ENCODE measurements at regions not wholly inside any gene's neighbourhood (a gene's known extent, or its start where the extent isn't known, plus 50 kb on each side); places are given as distances from the start of the nearest gene placed in this dataset.
"Not testable (repeated sequence)": the region's sequence is repeated elsewhere in the genome, so short reads cannot be mapped to it uniquely, and the experiment has no call there.

- no peak for DNase-seq (ENCODE audit: low read depth)
These were observed 109.7 kb upstream of the GLI2 start for GRCh38 chr2:120625865-120626560.

DNA sequence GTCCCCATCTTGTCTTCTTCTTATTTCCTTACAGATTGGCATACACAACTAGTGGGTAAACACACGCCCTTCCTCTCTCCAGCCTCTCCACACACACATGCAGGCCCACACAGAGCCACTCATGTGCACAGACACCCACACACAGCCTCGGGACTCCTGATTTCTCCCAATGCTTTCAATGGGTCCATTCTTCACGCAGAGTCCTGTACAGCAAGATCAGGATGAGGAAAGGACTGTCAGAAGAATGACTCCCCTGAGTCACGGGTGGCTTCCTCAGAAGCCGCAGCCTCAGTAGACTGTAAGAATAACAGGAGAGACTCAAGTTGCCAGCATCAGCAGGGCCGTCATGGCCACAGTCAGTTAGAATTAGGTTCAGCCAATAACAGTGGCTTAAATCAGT, 109.1 kb upstream of the GLI2 start:
- no peak for DNase-seq (ENCODE audit: low read depth)

DNA sequence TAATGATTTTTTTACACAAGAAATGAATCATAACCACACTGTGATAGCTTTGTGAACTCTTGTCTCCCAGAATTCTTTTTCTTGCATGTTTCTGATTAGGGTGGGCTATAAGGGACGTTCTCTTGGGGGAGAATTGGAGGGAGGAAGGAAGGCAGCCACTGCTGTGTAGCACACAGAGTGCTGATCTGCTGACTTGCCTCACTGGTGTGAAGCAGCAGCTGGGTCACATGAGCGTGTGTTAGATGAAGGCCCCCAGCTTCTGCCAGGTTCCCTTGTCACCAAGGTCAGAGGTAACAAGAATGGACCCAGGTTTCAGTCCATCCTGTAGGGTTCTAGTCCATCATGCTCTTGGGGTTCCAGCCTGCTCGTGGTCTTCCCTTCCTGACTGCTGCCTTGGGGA, 107.4 kb upstream of the GLI2 start:
- DNase-seq (ENCODE audit: low read depth), result no peak

GRCh38 chr2:120629241-120629895, 106.3 kb upstream of the GLI2 start:
- DNase-seq (ENCODE audit: low read depth), result no peak

- DNase-seq (ENCODE audit: low read depth), result no peak
These were observed 105.5 kb upstream of the GLI2 start for GRCh38 chr2:120630031-120630701.

- no peak for DNase-seq (ENCODE audit: low read depth)
These were observed 104.4 kb upstream of the GLI2 start for GRCh38 chr2:120631236-120631635.

- DNase-seq (ENCODE audit: low read depth), result no peak
These were observed 103.9 kb upstream of the GLI2 start for GRCh38 chr2:120631724-120632123.

GRCh38 chr2:120632796-120633646, 102.6 kb upstream of the GLI2 start:
- DNase-seq (ENCODE audit: low read depth), result no peak

DNA sequence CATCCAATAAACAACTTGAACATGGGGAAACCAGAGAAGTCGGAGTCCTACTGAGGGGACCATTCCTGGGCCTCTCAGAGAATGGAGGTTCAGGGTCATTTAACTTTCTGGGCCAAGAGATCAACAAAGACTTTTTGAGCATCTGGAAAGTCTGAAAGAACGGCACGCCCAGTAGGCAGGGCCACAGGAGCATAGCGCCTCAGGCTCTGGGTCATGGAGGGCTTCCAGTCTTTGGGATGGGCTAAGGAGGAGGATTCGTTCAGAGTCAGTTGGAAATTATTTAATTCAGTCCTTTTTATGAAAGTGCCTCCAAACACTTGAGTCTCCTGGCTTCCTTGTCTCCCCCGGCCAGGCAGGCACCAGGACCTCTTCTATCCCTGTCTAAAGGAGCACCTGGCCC, 101.1 kb upstream of the GLI2 start:
- DNase-seq (ENCODE audit: low read depth), result no peak

GRCh38 chr2:120635146-120635545, 100.5 kb upstream of the GLI2 start:
- no peak for DNase-seq (ENCODE audit: low read depth)

GRCh38 chr2:120637847-120638246, 97.8 kb upstream of the GLI2 start:
- no peak for DNase-seq (ENCODE audit: low read depth)

DNA sequence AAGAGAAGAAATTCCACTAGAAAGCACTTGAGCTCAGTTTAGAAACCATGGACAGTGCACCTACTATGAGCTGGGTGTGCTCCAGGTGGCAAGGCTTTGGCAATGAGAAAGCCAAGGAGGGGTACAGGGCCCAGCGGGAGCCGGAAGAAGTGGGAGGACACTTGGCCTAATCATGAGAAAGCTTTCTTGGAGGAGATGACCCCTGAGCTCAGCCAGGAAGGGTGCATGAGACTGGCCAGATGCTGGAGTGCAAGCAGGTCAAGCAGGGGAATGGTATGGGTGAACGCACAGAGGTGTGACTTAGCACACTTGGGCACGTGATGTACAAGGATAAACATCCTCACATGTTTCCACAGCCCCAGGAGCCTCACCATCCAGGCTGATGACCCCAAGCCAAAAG, 97.2 kb upstream of the GLI2 start:
- DNase-seq (ENCODE audit: low read depth), result no peak

- DNase-seq (ENCODE audit: low read depth), result no peak
These were observed 94.3 kb upstream of the GLI2 start for GRCh38 chr2:120641366-120641771.

DNA sequence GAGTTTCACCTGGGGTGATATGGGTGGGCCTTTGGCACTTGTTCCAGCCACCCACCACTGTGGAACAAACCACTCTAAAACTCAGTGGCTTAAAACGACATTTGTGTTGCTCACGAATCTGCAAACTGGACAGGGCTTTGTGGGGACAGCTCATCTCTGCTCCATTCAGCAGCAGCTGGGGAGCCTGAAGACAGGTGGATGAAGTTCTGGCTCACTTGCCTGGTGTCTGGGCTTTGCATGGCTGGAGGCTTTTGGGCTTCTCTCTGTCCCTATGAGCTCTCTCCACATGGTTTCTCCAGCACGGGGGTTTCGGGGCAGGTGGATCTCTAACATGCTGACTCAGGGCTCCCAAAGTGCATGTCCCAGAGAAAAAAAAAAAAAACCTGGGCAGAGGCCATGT, 93.0 kb upstream of the GLI2 start:
- DNase-seq (ENCODE audit: low read depth), result no peak

GRCh38 chr2:120646994-120647393, 88.7 kb upstream of the GLI2 start:
- no peak for DNase-seq (ENCODE audit: low read depth)

- DNase-seq (ENCODE audit: low read depth), result no peak
These were observed 88.2 kb upstream of the GLI2 start for GRCh38 chr2:120647487-120647886.

- not testable (repeated sequence) for DNase-seq (ENCODE audit: low read depth)
These were observed 86.3 kb upstream of the GLI2 start for GRCh38 chr2:120649381-120649780.

DNA sequence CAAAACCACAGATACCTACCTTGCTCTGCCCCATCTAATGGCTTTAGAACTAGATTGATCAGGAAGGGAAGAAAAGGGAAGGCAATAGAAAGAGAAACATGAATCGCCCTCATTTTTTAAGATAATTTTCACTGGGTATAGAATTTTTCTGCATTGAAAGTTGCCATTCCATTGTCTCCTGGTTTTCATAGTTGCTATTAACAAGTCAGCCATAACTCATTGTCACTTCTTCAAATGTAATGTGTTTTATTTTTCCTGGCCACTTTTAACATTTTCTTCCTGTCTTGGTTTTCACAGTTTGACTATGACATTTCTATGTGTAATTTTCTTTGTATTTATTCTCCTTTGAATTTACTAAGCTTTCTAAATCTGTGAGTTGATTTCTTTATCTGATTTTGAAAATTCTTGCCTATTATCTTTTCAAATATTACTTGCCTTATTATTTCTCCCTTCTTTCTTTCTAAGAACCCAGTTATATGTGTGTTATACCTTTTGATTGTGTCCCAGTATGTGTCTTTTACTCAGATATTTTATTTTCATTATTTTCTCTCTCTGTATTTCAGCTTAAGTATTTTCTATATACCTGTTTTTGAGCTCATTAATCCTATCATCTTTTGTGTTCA, 85.5 kb upstream of the GLI2 start:
- no peak for DNase-seq (ENCODE audit: low read depth)

DNA sequence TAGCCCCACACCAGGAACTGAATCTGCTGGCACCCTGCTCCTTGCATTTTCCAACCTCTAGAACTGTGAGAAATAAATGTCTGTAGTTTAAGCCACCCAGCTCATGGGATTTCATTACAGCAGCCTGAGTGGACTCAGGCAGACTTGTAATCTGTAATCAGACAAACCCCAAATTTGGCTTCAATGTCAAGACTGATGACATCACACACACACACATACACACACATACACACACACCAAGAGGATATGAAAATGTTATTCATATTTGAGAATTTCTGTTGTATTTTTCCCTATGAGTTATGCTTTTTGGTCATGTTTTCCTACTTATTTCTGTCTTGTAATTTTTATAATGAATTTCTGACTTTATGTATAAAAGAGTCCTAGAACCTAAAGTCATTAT, 83.8 kb upstream of the GLI2 start:
- DNase-seq (ENCODE audit: low read depth), result no peak

DNA sequence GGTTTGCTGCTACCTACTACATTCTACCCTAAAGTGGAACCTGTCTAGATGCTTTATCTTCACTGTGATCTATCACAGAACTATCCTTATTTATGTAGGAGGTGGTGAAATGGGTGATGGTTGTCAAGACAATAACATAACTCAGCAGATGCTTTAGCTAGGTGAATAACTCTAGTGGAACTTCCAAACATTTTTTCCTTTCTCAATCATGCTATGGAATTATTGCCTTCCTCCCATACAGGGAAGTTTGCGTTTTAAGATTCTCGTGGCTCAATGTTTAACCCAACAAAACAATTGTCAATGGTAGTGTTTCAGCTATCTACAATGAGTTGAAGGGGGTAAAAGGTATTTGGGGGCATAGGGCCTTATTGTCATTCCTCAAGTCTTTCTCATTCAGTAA, 82.6 kb upstream of the GLI2 start:
- no peak for DNase-seq (ENCODE audit: low read depth)

DNA sequence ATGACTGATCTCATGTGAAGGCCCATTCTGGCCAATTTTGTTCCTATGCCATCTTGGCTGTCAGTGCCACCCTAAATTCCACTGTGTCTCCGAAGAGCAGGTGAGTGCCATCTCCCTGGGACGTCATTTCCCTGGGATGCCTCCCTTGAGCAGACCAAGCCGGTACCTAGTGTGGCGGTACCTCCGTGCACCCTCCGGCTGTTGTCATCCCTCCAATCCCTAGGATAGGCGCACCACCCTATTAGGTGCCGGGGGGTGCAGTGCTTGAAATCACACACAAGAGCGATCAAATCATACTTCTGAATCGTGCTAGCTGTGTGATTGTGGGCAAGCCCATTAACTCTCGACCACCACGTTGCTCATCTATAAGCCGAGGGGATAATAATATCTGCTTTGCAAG, 81.8 kb upstream of the GLI2 start:
- DNase-seq (ENCODE audit: low read depth), result no peak
